ENCODE measurements at regions not wholly inside any gene's neighbourhood (a gene's known extent, or its start where the extent isn't known, plus 50 kb on each side); places are given as distances from the start of the nearest gene placed in this dataset.

DNA sequence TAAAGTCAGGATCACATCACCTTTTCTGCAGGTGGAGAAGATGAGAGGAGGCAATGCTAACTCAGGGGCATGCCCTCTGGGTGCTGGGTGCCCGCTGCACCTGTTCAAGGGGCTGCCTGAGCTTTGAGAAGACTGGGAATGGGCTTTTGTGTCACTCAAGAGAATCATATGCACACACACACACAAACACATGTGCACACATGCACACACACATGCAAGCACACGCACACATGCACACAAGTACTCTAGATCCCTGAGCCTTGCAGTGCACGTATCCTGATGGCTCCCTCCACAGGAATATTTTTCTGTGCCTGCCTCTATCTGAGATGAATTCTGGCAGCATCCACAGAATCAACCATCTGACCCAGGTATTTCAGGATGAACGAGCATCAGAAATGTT, 110.0 kb upstream of the TEX51 start:
- TF ChIP-seq CTCF (IDR thresholded peaks at IDR 0.05 in 2 of 3, conservative IDR thresholded peaks at IDR 0.05 in 1 of 3; ENCODE audit: borderline replicate concordance in 1 of 3, insufficient read depth in 1 of 3, low read depth in 2 of 3, low read length in 2 of 3) (no peak), EZH2 (IDR thresholded peaks at IDR 0.05) (no peak), POLR2AphosphoS5 (IDR thresholded peaks at IDR 0.05; ENCODE audit: low read depth, low read length) (no peak), ZNF274 (IDR thresholded peaks at IDR 0.05; ENCODE audit: low read depth, low read length) (no peak), POLR2A (IDR thresholded peaks at IDR 0.05; ENCODE audit: borderline replicate concordance, extremely low read depth, insufficient read depth, insufficient read length) (no peak), EZH2phosphoT487 (IDR thresholded peaks at IDR 0.05; ENCODE audit: borderline replicate concordance) (no peak)
- TF ChIP-seq, protein P1, sequence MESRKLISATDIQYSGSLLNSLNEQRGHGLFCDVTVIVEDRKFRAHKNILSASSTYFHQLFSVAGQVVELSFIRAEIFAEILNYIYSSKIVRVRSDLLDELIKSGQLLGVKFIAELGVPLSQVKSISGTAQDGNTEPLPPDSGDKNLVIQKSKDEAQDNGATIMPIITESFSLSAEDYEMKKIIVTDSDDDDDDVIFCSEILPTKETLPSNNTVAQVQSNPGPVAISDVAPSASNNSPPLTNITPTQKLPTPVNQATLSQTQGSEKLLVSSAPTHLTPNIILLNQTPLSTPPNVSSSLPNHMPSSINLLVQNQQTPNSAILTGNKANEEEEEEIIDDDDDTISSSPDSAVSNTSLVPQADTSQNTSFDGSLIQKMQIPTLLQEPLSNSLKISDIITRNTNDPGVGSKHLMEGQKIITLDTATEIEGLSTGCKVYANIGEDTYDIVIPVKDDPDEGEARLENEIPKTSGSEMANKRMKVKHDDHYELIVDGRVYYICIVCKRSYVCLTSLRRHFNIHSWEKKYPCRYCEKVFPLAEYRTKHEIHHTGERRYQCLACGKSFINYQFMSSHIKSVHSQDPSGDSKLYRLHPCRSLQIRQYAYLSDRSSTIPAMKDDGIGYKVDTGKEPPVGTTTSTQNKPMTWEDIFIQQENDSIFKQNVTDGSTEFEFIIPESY (IDR thresholded peaks at IDR 0.05; ENCODE audit: extremely low read depth, insufficient replicate concordance, low read length), result no peak
- TF ChIP-seq, protein P2, sequence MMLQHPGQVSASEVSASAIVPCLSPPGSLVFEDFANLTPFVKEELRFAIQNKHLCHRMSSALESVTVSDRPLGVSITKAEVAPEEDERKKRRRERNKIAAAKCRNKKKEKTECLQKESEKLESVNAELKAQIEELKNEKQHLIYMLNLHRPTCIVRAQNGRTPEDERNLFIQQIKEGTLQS (IDR thresholded peaks at IDR 0.05), result no peak
